Keratinocyte (primary cell): ENCODE measurements at regions not wholly inside any gene's neighbourhood (a gene's known extent, or its start where the extent isn't known, plus 50 kb on each side); places are given as distances from the start of the nearest gene placed in this dataset.

Experiments used
- DNase-seq: peaks from one replicate; pipeline ENCODE4 v3.0.0-alpha.2; 2011; ENCODE audit warnings: low read depth, missing footprints, low spot score
- FAIRE-seq: peaks from 2 replicates; lab custom pipeline; 2011; peaks lifted over from hg19 to GRCh38; lab: Jason Lieb, UNC
- H2AFZ ChIP-seq: 2 replicates; pipeline ENCODE4 v1.6.0; 2012; ENCODE audit warnings: low read length, control low read depth, inconsistent platforms; ENCODE audit not compliant: control insufficient read depth
- H3K27ac ChIP-seq: 2 replicates; pipeline ENCODE4 v1.5.1; 2011; ENCODE audit warnings: low read length; ENCODE audit not compliant: control insufficient read depth, insufficient read depth
- H3K27me3 ChIP-seq: 3 replicates; pipeline ENCODE4 v1.6.0; 2011; ENCODE audit warnings: low read length; ENCODE audit not compliant: control insufficient read depth, insufficient read depth; ENCODE audit errors: extremely low read depth
- H3K36me3 ChIP-seq, 2 experiments: 2 replicates in 1 of 2; 3 replicates in 1 of 2; pipeline ENCODE4 v1.5.1; 2011; ENCODE audit warnings: low read length in 2 of 2, mild to moderate bottlenecking in 1 of 2; ENCODE audit not compliant: control insufficient read depth in 2 of 2, insufficient read depth in 2 of 2; ENCODE audit errors: extremely low read depth in 1 of 2
- H3K4me1 ChIP-seq: 3 replicates; pipeline ENCODE4 v1.5.1; 2011; ENCODE audit warnings: low read length; ENCODE audit not compliant: control insufficient read depth, insufficient read depth; ENCODE audit errors: extremely low read depth
- H3K4me2 ChIP-seq: 3 replicates; pipeline ENCODE4 v1.6.0; 2011; ENCODE audit warnings: low read depth, low read length; ENCODE audit not compliant: control insufficient read depth, insufficient read depth; ENCODE audit errors: extremely low read depth
- H3K4me3 ChIP-seq, 3 experiments: fragments of 200-600 bp in 1 of 3; sonication (generic) in 1 of 3; 2 replicates in 2 of 3; 3 replicates in 1 of 3; pipeline ENCODE4 v1.5.1; 2011 to 2016; ENCODE audit warnings: low read length in 3 of 3, mild to moderate bottlenecking in 3 of 3, control low read depth in 2 of 3, inconsistent platforms in 1 of 3, low read depth in 1 of 3, mixed read lengths in 1 of 3, mixed run types in 1 of 3, moderate library complexity in 1 of 3; ENCODE audit not compliant: control insufficient read depth in 2 of 3, insufficient read depth in 2 of 3; ENCODE audit errors: extremely low read depth in 1 of 3
- H3K79me2 ChIP-seq: 2 replicates; pipeline ENCODE4 v1.6.0; 2012; ENCODE audit warnings: low read length; ENCODE audit not compliant: control insufficient read depth, insufficient read depth
- H3K9ac ChIP-seq: 3 replicates; pipeline ENCODE4 v1.6.0; 2011; ENCODE audit warnings: low read length; ENCODE audit not compliant: control insufficient read depth, insufficient read depth; ENCODE audit errors: extremely low read depth
- H3K9me1 ChIP-seq: 3 replicates; pipeline ENCODE4 v1.6.0; 2011; ENCODE audit warnings: low read length; ENCODE audit not compliant: control insufficient read depth, insufficient read depth; ENCODE audit errors: extremely low read depth
- H3K9me3 ChIP-seq: 2 replicates; pipeline ENCODE4 v1.5.1; 2012; ENCODE audit warnings: low read depth, low read length; ENCODE audit not compliant: control insufficient read depth
- H4K20me1 ChIP-seq: 3 replicates; pipeline ENCODE4 v1.6.0; 2011; ENCODE audit warnings: low read length; ENCODE audit not compliant: control insufficient read depth, insufficient read depth; ENCODE audit errors: extremely low read depth
- EZH2 ChIP-seq: IDR thresholded peaks from one replicate; pipeline ENCODE4 v1.6.1; 2012; ENCODE audit warnings: inconsistent platforms, mild to moderate bottlenecking, low read length, moderate library complexity
- dilution Hi-C: fragments of 300-500 bp; cut with MboI; formaldehyde crosslinking; loops from one replicate; pipeline ENCODE4 v1.7.0; 2020; ENCODE audit warnings: low sequenced_read_pairs; ENCODE audit not compliant: extremely low pct_ligation_motif_present
- TF ChIP-seq, protein P1 (sequence below), 3 experiments: IDR thresholded peaks in 1 of 3; conservative IDR thresholded peaks in 1 of 3; optimal IDR thresholded peaks in 1 of 3; 2 replicates in 2 of 3; 3 replicates in 1 of 3; pipeline versions ENCODE3 to v1.5.1; 2011; ENCODE audit warnings: low read length in 3 of 3, mild to moderate bottlenecking in 3 of 3, moderate library complexity in 2 of 3, control low read depth in 1 of 3, inconsistent platforms in 1 of 3; ENCODE audit not compliant: insufficient read depth in 2 of 3; ENCODE audit errors: extremely low read depth in 1 of 3

DNA sequence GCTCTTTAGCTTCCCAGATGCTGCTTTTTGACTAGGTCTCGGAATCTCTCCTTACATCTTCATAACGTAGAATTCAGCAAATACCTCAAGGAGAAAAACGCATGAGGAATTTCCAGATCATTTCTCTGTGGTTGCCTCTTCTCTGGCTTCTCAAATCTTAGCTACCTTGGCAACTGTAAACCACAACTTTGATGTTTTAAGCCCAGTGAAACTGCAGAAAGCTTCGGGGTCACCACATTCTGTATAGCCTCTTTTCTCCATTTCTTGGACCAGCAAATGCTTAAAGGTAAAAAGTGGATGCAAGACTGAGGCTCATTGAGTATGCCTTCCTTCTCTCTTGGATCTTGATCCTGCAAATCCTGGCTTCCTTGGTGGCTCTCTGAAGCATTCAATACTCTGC is 125.5 kb upstream of the FBXL4 start:
- no peaks in the 10 kb centered on the region for H3K9me1 ChIP-seq
- no peaks in the 10 kb centered on the region for H4K20me1 ChIP-seq
- no peaks in the 10 kb centered on the region for H3K4me1 ChIP-seq
- DNase-seq (no peak), FAIRE-seq (no peak)
- TF ChIP-seq, protein P1, sequence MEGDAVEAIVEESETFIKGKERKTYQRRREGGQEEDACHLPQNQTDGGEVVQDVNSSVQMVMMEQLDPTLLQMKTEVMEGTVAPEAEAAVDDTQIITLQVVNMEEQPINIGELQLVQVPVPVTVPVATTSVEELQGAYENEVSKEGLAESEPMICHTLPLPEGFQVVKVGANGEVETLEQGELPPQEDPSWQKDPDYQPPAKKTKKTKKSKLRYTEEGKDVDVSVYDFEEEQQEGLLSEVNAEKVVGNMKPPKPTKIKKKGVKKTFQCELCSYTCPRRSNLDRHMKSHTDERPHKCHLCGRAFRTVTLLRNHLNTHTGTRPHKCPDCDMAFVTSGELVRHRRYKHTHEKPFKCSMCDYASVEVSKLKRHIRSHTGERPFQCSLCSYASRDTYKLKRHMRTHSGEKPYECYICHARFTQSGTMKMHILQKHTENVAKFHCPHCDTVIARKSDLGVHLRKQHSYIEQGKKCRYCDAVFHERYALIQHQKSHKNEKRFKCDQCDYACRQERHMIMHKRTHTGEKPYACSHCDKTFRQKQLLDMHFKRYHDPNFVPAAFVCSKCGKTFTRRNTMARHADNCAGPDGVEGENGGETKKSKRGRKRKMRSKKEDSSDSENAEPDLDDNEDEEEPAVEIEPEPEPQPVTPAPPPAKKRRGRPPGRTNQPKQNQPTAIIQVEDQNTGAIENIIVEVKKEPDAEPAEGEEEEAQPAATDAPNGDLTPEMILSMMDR (optimal IDR thresholded peaks at IDR 0.05 in 1 of 3, IDR thresholded peaks at IDR 0.05 in 1 of 3, conservative IDR thresholded peaks at IDR 0.05 in 1 of 3; ENCODE audit: extremely low read depth in 1 of 3, insufficient read depth in 2 of 3, low read length in 3 of 3), result no peak
- TF ChIP-seq EZH2, result no peak
- H3K4me3 ChIP-seq, result no peak overlapping the region
- dilution Hi-C loops, result no loop called here
- H3K27me3 ChIP-seq, result no peaks in the 10 kb centered on the region
- H3K27ac ChIP-seq, result no peak overlapping the region
- H3K9ac ChIP-seq, result no peak overlapping the region
- H2AFZ ChIP-seq, result no peak overlapping the region
- no peak overlapping the region for H3K4me2 ChIP-seq
- H3K9me3 ChIP-seq, result no peaks in the 10 kb centered on the region
- no peaks in the 10 kb centered on the region for H3K36me3 ChIP-seq
- H3K79me2 ChIP-seq, result no peaks in the 10 kb centered on the region

DNA sequence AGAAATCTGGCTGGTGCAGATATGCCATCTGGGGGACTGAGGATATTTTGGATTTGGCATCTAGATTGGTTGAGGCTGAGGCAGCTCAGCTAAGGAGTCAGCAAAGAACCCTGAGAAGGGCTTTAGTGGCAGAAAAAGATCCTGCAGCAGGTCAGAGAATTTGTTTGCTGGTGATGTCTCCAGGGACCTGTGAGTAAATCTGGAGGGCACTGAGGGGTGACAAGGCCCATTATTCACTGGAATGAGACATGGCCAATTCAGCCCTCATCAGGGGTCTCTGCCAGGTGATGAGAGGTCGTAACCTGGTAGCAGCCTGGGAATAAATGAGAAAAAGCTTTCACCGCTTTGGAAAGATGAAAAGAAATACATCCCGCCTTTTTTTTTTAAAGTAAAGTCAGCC is 118.3 kb upstream of the FBXL4 start:
- Histone ChIP-seq H3K36me3 (no peaks in the 10 kb centered on the region), H3K4me1 (no peaks in the 10 kb centered on the region), H4K20me1 (no peaks in the 10 kb centered on the region), H3K9ac (no peak overlapping the region), H3K79me2 (no peaks in the 10 kb centered on the region), H3K4me3 (no peak overlapping the region), H3K27me3 (no peaks in the 10 kb centered on the region), H3K9me1 (no peaks in the 10 kb centered on the region), H3K4me2 (no peak overlapping the region), H3K9me3 (no peaks in the 10 kb centered on the region), H3K27ac (no peak overlapping the region), H2AFZ (no peak overlapping the region)
- dilution Hi-C loops, result no loop called here
- no peak for FAIRE-seq
- TF ChIP-seq, protein P1 (optimal IDR thresholded peaks at IDR 0.05 in 1 of 3, IDR thresholded peaks at IDR 0.05 in 1 of 3, conservative IDR thresholded peaks at IDR 0.05 in 1 of 3; ENCODE audit: extremely low read depth in 1 of 3, insufficient read depth in 2 of 3, low read length in 3 of 3), result no peak
- TF ChIP-seq EZH2, result no peak
- no peak for DNase-seq
